RCC 7860 (cell line): ENCODE measurements at regions not wholly inside any gene's neighbourhood (a gene's known extent, or its start where the extent isn't known, plus 50 kb on each side); places are given as distances from the start of the nearest gene placed in this dataset.

Experiments used
- DNase-seq: peaks from one replicate; pipeline ENCODE4 v3.0.0-alpha.2; 2015; ENCODE audit warnings: low spot score
- FAIRE-seq: peaks from 2 replicates; lab custom pipeline; 2012; peaks lifted over from hg19 to GRCh38; lab: Jason Lieb, UNC

DNA sequence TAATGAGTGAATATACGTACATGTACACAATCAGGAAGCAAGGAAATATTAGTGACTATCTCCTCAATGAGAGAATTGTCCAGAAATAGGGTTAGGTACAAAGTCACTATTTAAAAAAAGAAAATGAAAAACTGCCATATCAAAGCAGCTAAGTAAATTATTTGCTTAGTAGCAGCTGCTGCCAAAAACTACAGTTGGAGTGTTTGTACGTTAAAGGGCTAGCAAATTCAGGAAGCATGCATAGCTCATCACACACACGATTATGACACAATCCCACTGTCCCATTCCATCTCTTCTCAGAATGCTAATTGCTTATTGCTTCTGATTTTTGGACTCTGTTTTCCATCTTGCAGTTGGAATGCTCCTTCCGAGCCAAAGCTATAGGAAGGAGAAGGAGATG, 2012.5 kb upstream of the LRRTM1 start:
- no peak for FAIRE-seq

DNA sequence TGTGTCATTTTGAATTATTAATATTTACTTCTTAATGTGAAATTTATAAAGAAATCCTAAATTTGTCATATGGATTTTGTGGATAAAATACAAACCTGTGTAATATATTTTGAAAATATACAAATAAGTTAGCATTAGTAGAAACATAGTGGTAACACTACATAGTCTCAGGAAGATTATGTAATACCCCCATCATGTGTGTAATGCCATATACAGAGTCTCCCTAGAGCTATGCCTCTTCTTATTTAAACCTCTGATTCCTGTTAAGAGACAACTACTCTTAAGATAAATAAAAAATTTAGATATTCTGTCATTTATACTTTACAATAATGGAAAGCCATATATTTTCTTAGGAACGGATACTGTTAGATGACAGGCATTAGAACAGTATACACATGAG, 2012.0 kb upstream of the LRRTM1 start:
- FAIRE-seq (no peak), DNase-seq (no peak)

More for the DNA sequence above, 2012.5 kb upstream of the LRRTM1 start:
- DNase-seq: no peak

DNA sequence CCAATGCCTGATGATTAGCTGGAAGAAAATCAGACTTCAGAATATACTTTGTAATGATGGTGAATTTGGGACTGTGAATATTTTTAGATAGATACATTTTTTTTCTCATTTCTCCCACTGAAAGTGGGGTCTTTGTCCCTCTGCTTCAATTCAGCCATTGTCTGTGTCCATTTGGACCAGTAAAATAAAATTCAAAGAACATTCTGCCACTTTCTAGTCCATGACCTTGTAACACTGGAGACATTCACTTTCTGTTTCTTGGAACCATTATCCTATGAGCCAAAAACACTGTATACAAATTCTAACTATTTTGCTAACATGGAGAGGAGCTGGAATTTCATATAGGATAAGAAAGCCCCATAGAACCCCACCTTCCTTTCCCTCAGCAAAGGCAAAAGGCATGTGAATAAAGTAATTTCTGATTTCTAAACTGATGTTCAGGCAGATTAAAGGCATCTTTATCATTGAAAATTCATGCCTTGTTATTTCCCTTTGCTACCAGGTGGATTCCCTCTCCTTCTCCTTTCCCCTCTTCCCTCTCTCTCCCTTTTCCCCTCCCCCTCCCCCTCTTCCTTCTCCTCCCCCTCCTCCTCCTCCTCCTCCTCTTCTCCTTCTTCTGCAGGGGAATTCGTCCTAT, 2010.4 kb upstream of the LRRTM1 start:
- DNase-seq: no peak
- FAIRE-seq: no peak

DNA sequence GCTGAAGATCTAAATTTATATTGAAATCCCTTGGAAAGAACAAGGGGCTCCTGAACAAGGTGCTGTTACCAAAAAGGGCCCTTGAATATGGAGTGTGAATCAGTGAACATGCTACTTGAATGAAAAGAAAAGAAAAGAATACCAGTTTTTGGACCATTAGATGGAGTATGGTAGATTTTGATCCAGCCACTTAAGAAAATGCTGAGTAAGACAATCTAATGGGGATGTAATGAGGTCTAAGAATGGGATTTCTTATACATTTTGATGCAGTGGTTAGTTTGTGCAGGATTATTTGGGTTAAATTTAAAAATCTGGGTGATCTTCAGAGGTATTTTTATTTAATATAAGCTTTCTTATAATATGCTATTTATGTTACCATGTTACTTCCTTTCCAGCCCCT, 2003.0 kb upstream of the LRRTM1 start:
- no peak for FAIRE-seq
- no peak for DNase-seq

- DNase-seq (no peak), FAIRE-seq (no peak)
Measured at GRCh38 chr2:82301506-82301905, 1997.0 kb upstream of the LRRTM1 start.

DNA sequence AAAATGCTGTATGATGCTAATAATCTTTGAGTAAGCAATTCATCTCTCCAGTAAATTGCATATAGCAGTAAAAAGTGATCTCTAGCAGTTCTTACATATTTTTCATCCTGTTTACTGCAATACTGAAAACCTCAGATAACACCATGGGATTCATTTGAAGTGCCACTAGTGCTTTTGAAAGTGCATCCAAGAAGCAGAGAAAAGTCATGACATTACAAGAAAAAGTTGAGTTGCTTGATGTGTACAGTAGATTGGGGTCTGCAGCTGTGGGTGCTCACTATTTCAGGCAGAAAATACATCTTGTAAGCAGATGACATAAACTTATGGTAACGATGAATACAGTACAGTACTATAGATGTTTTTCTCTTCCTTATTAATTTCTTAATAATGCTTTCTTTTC, 1984.9 kb upstream of the LRRTM1 start:
- no peak for FAIRE-seq
- DNase-seq: no peak

- DNase-seq: no peak
- no peak for FAIRE-seq
Measured at GRCh38 chr2:82283075-82283474, 1978.5 kb upstream of the LRRTM1 start.

- DNase-seq (no peak), FAIRE-seq (no peak)
Measured at GRCh38 chr2:82282111-82282882, 1977.7 kb upstream of the LRRTM1 start.

- FAIRE-seq: no peak
- DNase-seq: no peak
Measured at GRCh38 chr2:82279367-82279766, 1974.8 kb upstream of the LRRTM1 start.

DNA sequence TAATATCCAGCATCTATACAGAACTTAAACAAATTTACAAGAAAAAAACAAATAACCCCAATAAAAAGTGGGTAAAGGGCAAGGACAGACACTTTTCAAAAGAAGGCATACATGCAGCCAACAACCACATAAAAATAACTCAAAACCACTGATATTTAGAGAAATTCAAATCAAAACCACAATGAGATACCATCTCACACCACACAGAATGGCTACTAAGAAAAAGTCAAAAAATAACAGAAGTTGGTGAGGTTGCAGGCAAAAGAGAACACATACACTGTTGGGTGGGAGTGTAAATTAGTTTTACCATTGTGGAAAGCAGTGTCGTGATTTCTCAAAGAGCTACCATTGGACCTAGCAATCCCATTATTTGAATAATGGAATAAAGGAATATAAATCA, 1973.9 kb upstream of the LRRTM1 start:
- no peak for FAIRE-seq
- DNase-seq: no peak

DNA sequence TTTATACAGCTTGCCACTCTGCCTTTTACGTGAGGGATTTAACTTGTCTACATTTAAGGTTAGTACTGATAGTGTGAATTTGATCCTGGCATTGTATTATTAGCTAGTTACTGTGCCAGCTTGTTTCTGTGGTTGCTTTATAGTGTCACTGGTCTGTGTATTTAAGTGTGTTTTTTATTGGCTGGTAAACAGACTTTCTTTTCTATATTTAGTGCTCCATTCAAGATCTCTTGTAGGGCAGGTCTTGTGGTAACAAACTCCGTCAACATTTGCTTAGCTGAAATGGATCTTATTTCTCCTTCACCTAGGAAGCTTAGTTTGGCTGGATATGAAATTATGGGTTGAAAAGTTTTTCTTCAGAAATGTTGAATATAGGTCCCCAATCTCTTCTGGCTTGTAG, 1971.0 kb upstream of the LRRTM1 start:
- DNase-seq: no peak

DNA sequence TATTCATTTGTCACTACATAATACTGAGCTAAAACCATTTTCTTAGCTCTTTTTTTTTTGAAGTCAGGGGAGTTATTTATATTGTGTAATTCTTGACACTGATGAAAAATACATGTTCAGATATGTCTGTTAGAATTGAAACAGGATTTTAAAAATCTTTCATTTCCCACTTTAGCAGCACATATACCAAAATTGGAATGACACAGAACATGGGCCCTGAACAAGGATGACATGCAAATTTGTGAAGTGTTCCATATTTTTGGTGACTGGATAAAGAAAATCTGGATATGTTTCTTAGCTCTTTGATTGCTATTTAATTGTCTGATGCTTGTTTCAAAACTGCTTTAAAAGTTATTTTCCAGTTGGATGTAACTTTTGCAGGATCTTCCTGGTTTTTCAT, 1963.9 kb upstream of the LRRTM1 start:
- no peak for DNase-seq
- no peak for FAIRE-seq

More for the DNA sequence above, 1971.0 kb upstream of the LRRTM1 start:
- no peak for FAIRE-seq

GRCh38 chr2:82260521-82260920, 1956.0 kb upstream of the LRRTM1 start:
- DNase-seq (no peak), FAIRE-seq (no peak)

DNA sequence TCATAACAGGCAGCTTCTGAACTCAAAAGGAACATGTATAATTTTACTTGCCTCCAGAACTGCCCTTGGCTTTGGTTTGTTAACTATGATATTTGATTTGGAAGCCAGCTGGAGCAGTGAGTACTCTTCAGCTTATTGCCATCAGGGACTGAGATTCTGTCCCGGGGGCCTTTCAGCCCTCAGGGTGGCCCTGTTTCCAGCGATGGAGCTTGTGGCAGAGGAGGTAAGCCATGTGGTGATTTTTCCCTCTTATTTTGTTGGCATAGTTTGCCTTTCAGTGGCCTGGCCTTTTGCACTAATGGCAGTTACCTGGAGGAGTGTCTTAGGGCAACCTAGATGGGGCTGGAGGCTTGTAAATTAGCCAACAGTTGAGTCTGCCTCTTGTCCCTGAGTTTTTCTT, 1955.0 kb upstream of the LRRTM1 start:
- DNase-seq (no peak), FAIRE-seq (no peak)

GRCh38 chr2:82257796-82258555, 1953.4 kb upstream of the LRRTM1 start:
- FAIRE-seq (no peak), DNase-seq (no peak)

- FAIRE-seq: no peak
- DNase-seq: no peak
Measured at GRCh38 chr2:82256983-82257632, 1952.6 kb upstream of the LRRTM1 start.

DNA sequence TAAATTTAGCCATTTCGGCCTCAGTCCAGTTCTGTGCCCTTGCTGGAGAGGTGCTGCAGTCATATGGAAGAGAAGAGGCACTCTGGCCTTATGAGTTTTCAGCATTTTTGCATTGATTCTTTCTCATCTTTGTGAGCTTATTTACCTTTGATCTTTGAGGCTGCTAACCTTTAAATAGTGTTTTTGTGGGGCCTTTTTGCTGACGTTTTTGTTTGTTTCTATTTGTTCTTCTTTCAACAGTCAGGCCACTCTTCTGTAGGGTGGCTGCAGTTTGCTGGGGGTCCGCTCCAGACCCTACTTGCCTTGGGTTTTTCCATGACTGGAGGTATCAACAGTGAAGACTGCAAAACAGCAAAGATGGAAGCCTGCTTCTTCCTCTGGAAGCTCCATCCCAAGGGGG, 1951.7 kb upstream of the LRRTM1 start:
- no peak for FAIRE-seq
- no peak for DNase-seq

DNA sequence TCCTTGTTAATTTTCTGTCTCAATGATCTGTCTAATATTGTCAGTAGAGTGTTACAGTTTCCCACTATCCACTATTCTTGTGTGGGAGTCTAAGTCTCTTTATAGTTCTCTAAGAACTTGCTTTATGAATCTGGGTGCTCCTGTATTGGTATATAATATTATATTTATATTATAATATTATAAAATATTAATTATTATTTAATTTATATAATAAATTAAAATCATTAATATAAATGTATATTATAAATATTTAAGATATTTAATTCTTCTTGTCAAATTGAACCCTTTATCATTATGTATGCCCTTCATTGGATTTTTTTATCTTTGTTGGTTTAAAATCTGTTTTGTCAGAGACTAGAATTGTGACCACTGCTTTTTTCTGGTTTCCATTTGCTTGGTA, 1950.2 kb upstream of the LRRTM1 start:
- FAIRE-seq (peak; percentile 46), DNase-seq (no peak)

DNA sequence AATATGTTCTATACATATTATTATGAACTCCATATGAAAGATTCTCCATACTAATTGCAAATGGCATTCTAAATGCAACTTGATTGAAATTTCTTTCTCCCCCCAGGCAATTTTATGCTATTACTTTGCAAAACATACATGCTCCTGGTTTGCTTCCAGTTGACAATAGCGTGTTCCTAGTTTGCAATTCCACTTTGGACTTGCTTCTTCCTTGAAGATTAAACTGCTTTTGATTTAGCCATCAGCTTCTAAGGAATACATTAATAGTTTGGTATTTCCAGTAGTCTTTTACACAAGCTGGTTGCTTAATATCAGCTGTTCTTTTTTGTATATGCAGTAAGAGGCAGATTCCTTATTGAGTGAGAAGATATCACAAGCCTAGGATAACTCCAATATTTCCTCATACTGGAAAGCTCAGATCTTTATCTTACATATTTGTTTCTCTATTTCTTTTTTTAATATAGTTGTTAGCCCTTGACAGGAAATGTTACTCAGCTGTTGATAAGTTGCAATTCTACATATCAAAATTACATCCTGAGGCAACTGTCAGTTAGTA, 1941.7 kb upstream of the LRRTM1 start:
- FAIRE-seq (no peak), DNase-seq (no peak)

DNA sequence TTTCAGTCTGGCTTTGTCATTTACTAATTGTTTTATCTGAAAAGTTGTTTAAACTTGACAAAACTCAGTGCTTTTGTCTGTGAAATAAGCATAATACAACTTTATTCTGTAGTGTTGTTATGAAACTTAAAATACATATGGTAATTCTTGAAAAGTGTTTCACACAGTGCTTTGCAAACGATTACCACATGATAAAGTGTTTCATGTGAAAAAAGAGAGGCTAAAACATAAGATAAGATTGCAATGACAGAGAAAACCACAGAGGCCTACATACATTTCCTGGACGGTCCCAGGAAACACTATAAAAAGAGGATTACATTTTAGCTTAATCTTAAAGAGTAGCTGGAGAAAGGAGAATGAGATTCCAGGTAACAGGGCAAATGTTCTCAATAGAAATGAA, 1934.6 kb upstream of the LRRTM1 start:
- FAIRE-seq: no peak

DNA sequence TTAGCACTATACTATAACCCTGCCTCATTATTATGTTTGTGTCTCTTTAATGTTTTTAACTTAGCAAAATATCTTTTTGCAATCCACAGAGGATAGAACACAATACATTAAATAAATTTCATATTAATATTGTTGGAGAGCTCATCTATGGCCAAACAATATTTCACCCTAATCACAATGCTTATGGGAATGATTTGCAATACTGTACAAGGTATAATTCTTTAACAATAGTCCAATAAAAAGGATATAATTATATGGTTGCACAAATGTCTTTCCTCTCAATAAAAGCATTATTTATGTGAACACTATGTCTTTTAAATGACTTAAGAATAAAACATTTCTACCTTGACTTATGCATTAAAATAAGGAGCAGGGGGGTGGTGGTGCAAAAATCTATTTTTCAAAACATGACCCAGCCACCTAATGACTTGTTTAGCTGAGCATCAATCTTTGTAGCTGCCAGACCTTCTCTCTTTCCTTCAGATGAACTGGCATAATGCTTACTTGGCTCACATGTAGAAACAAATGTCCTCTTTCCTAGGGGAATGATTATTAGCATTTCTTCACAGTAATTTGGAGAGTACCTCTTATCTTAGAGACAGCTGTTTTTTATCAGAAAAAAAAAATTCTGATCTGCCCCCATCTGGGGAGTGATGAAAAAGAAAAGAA, 1933.6 kb upstream of the LRRTM1 start:
- DNase-seq (no peak), FAIRE-seq (no peak)

More for the DNA sequence above, 1934.6 kb upstream of the LRRTM1 start:
- no peak for DNase-seq
